ENCODE measurements at regions not wholly inside any gene's neighbourhood (a gene's known extent, or its start where the extent isn't known, plus 50 kb on each side); places are given as distances from the start of the nearest gene placed in this dataset.
"Not testable (repeated sequence)": the region's sequence is repeated elsewhere in the genome, so short reads cannot be mapped to it uniquely, and the experiment has no call there.

DNA sequence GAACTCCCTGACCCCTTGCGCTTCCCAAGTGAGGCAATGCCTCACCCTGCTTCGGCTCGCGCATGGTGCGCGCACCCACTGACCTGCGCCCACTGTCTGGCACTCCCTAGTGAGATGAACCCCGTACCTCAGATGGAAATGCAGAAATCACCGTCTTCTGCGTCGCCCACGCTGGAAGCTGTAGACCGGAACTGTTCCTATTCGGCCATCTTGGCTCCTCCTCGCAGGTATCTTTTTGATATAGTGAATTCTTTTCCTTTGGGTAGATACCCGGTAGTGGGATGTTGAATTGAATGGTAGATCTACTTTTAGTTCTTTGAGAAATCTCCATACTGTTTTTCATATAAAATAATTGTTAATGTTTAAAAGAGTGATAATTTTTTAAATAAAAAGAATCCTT is 57.9 kb upstream of the CENPE start:
- not testable (repeated sequence) for TF ChIP-seq CTCF (IDR thresholded peaks at IDR 0.05); POLR2AphosphoS5 (IDR thresholded peaks at IDR 0.05; ENCODE audit: insufficient read depth in 1 of 2, low read depth in 1 of 2)
